ENCODE measurements at regions not wholly inside any gene's neighbourhood (a gene's known extent, or its start where the extent isn't known, plus 50 kb on each side); places are given as distances from the start of the nearest gene placed in this dataset.

DNA sequence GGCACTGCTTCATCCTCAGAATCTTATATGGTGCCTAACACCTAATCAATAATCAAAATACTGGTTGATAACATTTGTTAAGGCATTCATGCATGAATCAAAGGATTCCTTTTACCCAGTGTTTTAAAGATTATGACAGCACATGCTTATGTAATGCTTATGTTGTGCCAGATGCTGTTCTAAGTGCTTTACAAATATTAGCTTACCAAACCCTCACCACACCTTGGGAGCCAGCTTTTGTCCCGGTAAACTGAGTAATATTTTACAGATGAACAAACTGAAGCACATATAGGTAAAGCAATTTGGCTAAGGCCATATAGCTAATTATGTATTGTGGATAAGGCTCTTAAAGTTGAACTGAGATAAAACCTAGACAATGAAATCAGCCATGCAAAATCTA is 209.2 kb downstream of the ALX1 start:
- Histone ChIP-seq H3K4me3 (ENCODE audit: low read depth, low read length) (no peak overlapping the region), H3K27ac (ENCODE audit: low read depth, low read length) (no peak overlapping the region), H3K9me3 (ENCODE audit: control insufficient read depth, insufficient read depth, low read length) (no peaks in the 10 kb centered on the region), H3K27me3 (ENCODE audit: control insufficient read depth, insufficient read depth, low read length) (no peaks in the 10 kb centered on the region)
- ChIA-PET POLR2A (no interaction called here), CTCF (interaction anchor here (1.4 kb wide), 1 partner anchor 378 kb away, joined by 6 read pairs; no protein-coding TSS in a partner anchor)
- DNase-seq (ENCODE audit: low read depth, low spot score): no peak
- no peak for TF ChIP-seq CTCF (IDR thresholded peaks at IDR 0.05; ENCODE audit: low read depth, low read length)

DNA sequence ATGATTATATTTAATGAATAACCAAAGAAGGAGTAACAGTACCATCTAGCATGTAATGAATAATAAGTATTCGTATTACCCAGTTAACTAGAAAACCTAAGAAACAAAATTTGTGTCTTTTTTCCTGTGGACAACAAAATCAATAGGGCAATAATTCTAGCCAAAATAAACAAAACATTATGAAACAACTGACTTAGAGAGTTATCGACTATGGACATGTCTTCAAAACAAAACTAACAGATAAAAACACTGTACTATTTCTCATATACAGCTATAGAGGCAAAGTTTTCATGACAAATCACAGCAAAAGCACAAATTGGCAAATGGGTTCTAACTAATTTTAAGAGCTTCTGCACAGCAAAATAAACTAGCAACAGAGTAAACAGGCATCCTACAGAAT is 224.1 kb downstream of the ALX1 start:
- CTCF ChIA-PET: interaction anchor here (0.6 to 1.3 kb wide), 2 partner anchors 363 to 490 kb away, joined by 3 to 4 read pairs; no protein-coding TSS in a partner anchor
- POLR2A ChIA-PET: no interaction called here
- H3K9me3 ChIP-seq (ENCODE audit: control insufficient read depth, insufficient read depth, low read length): no peaks in the 10 kb centered on the region
- H3K4me3 ChIP-seq (ENCODE audit: low read depth, low read length): no peak overlapping the region
- no peaks in the 10 kb centered on the region for H3K27me3 ChIP-seq (ENCODE audit: control insufficient read depth, insufficient read depth, low read length)
- no peak for TF ChIP-seq CTCF (IDR thresholded peaks at IDR 0.05; ENCODE audit: low read depth, low read length)
- no peak for DNase-seq (ENCODE audit: low read depth, low spot score)
- no peak overlapping the region for H3K27ac ChIP-seq (ENCODE audit: low read depth, low read length)

DNA sequence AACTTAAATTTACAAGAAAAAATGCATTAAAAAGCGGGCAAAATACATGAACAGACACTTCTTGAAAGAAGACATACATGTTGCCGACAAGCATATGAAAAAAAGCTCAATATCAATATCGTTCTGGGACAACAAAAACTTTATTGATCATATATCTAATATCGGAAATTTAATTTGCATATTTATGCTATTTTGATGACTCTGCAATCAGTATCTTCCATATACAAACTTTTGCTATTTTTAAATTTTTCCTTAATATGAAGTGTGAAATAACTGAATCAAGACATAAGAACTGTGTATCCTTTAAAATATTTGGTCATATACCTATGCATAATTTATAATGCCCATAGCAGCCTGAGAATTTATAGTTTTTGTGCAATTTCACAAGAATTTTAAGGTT is 224.6 kb downstream of the ALX1 start:
- H3K27me3 ChIP-seq (ENCODE audit: control insufficient read depth, insufficient read depth, low read length): no peaks in the 10 kb centered on the region
- H3K4me3 ChIP-seq (ENCODE audit: low read depth, low read length): no peak overlapping the region
- H3K9me3 ChIP-seq (ENCODE audit: control insufficient read depth, insufficient read depth, low read length): no peaks in the 10 kb centered on the region
- no peak for DNase-seq (ENCODE audit: low read depth, low spot score)
- POLR2A ChIA-PET: no interaction called here
- no peak for TF ChIP-seq CTCF (IDR thresholded peaks at IDR 0.05; ENCODE audit: low read depth, low read length)
- CTCF ChIA-PET: interaction anchor here (1.3 kb wide), 1 partner anchor 363 kb away, joined by 4 read pairs; no protein-coding TSS in a partner anchor
- no peak overlapping the region for H3K27ac ChIP-seq (ENCODE audit: low read depth, low read length)

- no peak overlapping the region for H3K27ac ChIP-seq (ENCODE audit: low read depth, low read length)
- H3K27me3 ChIP-seq (ENCODE audit: control insufficient read depth, insufficient read depth, low read length): no peaks in the 10 kb centered on the region
- H3K9me3 ChIP-seq (ENCODE audit: control insufficient read depth, insufficient read depth, low read length): no peaks in the 10 kb centered on the region
- DNase-seq (ENCODE audit: low read depth, low spot score): no peak
- CTCF ChIA-PET: no interaction called here
- TF ChIP-seq CTCF (IDR thresholded peaks at IDR 0.05; ENCODE audit: low read depth, low read length): no peak
- POLR2A ChIA-PET: no interaction called here
- no peak overlapping the region for H3K4me3 ChIP-seq (ENCODE audit: low read depth, low read length)
Measured at GRCh38 chr12:85507456-85507855, 227.4 kb downstream of the ALX1 start.

DNA sequence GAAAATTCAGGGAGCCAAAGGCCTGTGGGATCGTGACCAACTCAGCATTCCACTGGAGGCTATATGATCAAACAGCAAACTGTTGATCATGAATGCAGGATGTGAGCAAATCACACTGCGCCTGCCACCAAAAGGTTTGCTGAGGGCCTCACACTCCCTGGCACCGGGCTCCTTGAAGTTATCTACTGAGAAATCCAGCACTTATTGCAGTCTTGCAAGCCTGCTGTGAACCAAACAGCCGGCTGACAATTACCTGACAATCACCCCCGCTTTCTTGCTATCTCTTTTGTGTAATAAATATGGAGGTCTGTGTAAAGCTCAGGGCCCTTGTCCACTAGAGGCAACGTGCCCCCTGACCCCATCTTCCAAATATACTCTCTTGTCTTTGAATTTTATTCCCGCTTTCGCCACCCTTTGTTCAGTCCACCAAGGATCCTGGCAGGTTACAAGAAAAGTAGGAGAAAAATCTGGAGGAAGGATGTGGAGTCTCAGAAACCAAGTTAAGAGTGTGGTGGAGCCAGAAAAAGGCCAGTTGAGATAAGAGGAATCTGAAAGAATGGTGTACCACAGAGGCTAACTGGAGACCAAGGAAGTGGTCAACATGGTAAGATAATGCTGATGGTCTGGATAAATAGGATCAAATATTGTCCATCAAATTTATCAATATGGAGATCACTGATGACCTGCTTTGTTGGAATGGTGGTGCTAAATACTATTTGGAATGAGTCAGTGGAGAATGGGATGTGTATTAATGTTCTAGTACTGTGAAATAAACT is 229.2 kb downstream of the ALX1 start:
- DNase-seq (ENCODE audit: low read depth, low spot score): no peak
- Histone ChIP-seq H3K27me3 (ENCODE audit: control insufficient read depth, insufficient read depth, low read length) (no peaks in the 10 kb centered on the region), H3K4me3 (ENCODE audit: low read depth, low read length) (no peak overlapping the region), H3K9me3 (ENCODE audit: control insufficient read depth, insufficient read depth, low read length) (no peaks in the 10 kb centered on the region), H3K27ac (ENCODE audit: low read depth, low read length) (no peak overlapping the region)
- TF ChIP-seq CTCF (IDR thresholded peaks at IDR 0.05; ENCODE audit: low read depth, low read length): no peak
- POLR2A ChIA-PET: no interaction called here
- CTCF ChIA-PET: no interaction called here

All from AG04450 (cell line).